WTC11 (cell line): ENCODE measurements at regions not wholly inside any gene's neighbourhood (a gene's known extent, or its start where the extent isn't known, plus 50 kb on each side); places are given as distances from the start of the nearest gene placed in this dataset.

Experiments
- ATAC-seq: fragments of 200-7000 bp; cut with Tn5 transposase; 2 replicates; pipeline ENCODE4 v1.10.0; 2021; ENCODE audit warnings: mild to moderate bottlenecking, moderate library complexity
- CTCF ChIA-PET: fragments of 300-600 bp; sonication (Branson Sonifier 250); formaldehyde crosslinking; loops from one replicate; lab custom pipeline; 2021; ENCODE audit warnings: antibody characterized with exemption; lab: Charles Lee
- POLR2A ChIA-PET: fragments of 350-600 bp; sonication (Branson Sonifier 250); formaldehyde crosslinking; loops from one replicate; lab custom pipeline; 2021; ENCODE audit warnings: antibody characterized with exemption; lab: Charles Lee
- DNase-seq: peaks from one replicate; pipeline ENCODE4 v3.0.0; 2021; ENCODE audit warnings: low spot score
- H3K27ac Mint-ChIP-seq: 2 replicates; pipeline ENCODE4 v1.8.0; 2021; ENCODE audit warnings: mixed read lengths
- H3K27me3 Mint-ChIP-seq: 2 replicates; pipeline ENCODE4 v1.8.0; 2021; ENCODE audit warnings: low read depth, mild to moderate bottlenecking, moderate library complexity, mixed read lengths
- H3K36me3 Mint-ChIP-seq: 2 replicates; pipeline ENCODE4 v1.8.0; 2021; ENCODE audit warnings: mixed read lengths
- H3K4me1 Mint-ChIP-seq: 2 replicates; pipeline ENCODE4 v1.8.0; 2022; ENCODE audit warnings: mixed read lengths
- H3K4me3 Mint-ChIP-seq: 2 replicates; pipeline ENCODE4 v1.8.0; 2021; ENCODE audit warnings: mild to moderate bottlenecking, moderate library complexity, mixed read lengths
- H3K9me3 Mint-ChIP-seq: 2 replicates; pipeline ENCODE4 v1.8.0; 2021; ENCODE audit warnings: mixed read lengths
- CTCF ChIP-seq: fragments of 200-600 bp; IDR thresholded peaks from 2 replicates; pipeline ENCODE4 v1.8.0; 2022; ENCODE audit warnings: antibody characterized with exemption
- E2F4 ChIP-seq: sonication (generic); formaldehyde crosslinking; IDR thresholded peaks from 2 replicates; pipeline ENCODE4 v1.8.1; 2022; ENCODE audit warnings: low read depth, mild to moderate bottlenecking, moderate library complexity, missing genetic modification reagents, borderline replicate concordance
- EMX1 ChIP-seq: fragments of 250-450 bp; sonication (Bioruptor Pico); IDR thresholded peaks from 2 replicates; pipeline ENCODE4 v1.8.0; 2021; ENCODE audit warnings: mild to moderate bottlenecking
- FOXP4 ChIP-seq: sonication (generic); formaldehyde crosslinking; IDR thresholded peaks from 2 replicates; pipeline ENCODE4 v1.8.0; 2022; ENCODE audit warnings: mild to moderate bottlenecking, missing genetic modification reagents
- HMGXB4 ChIP-seq: sonication (generic); formaldehyde crosslinking; IDR thresholded peaks from 2 replicates; pipeline ENCODE4 v1.8.1; 2023; ENCODE audit warnings: mild to moderate bottlenecking, moderate library complexity, missing genetic modification reagents
- IRF1 ChIP-seq: sonication (generic); formaldehyde crosslinking; IDR thresholded peaks from 2 replicates; pipeline ENCODE4 v1.8.0; 2023; ENCODE audit warnings: missing genetic modification reagents
- JAZF1 ChIP-seq: fragments of 250-450 bp; sonication (Bioruptor Pico); IDR thresholded peaks from 2 replicates; pipeline ENCODE4 v1.9.0; 2021; ENCODE audit warnings: moderate library complexity, mild to moderate bottlenecking, inconsistent platforms
- MLX ChIP-seq: sonication (generic); formaldehyde crosslinking; IDR thresholded peaks from 2 replicates; pipeline ENCODE4 v1.8.1; 2023; ENCODE audit warnings: mild to moderate bottlenecking, missing genetic modification reagents, moderate library complexity
- NR1H2 ChIP-seq: sonication (generic); formaldehyde crosslinking; IDR thresholded peaks from 2 replicates; pipeline ENCODE4 v1.9.0; 2021; ENCODE audit warnings: mild to moderate bottlenecking, moderate library complexity, missing genetic modification reagents
- NR2C2 ChIP-seq: sonication (generic); formaldehyde crosslinking; IDR thresholded peaks from 2 replicates; pipeline ENCODE4 v1.8.0; 2022; ENCODE audit warnings: mild to moderate bottlenecking, missing genetic modification reagents
- TP53 ChIP-seq: sonication (generic); formaldehyde crosslinking; IDR thresholded peaks from 2 replicates; pipeline ENCODE4 v1.8.1; 2023; ENCODE audit warnings: mild to moderate bottlenecking, missing genetic modification reagents
- ZBTB43 ChIP-seq: sonication (generic); formaldehyde crosslinking; IDR thresholded peaks from 2 replicates; pipeline ENCODE4 v1.8.1; 2023; ENCODE audit warnings: mild to moderate bottlenecking, missing genetic modification reagents
- ZNF263 ChIP-seq: sonication (generic); formaldehyde crosslinking; IDR thresholded peaks from 2 replicates; pipeline ENCODE4 v1.8.1; 2022; ENCODE audit warnings: low read depth, mild to moderate bottlenecking, moderate library complexity, missing genetic modification reagents
- ZNF281 ChIP-seq: sonication (generic); formaldehyde crosslinking; IDR thresholded peaks from 2 replicates; pipeline ENCODE4 v1.8.0; 2023; ENCODE audit warnings: mild to moderate bottlenecking, missing genetic modification reagents
- ZNF416 ChIP-seq: fragments of 250-450 bp; sonication (Bioruptor Pico); IDR thresholded peaks from 2 replicates; pipeline ENCODE4 v1.9.0; 2021; ENCODE audit warnings: mild to moderate bottlenecking, inconsistent platforms

GRCh38 chr13:76654263-76654662, 231.9 kb downstream of the KCTD12 start (continued):
- TF ChIP-seq TP53 (no peak), IRF1 (CRISPR knock-in tag) (no peak), ZNF281 (no peak), MLX (CRISPR knock-in tag) (no peak), ZNF263 (CRISPR knock-in tag) (no peak), ZNF416 (CRISPR knock-in tag) (no peak), E2F4 (CRISPR knock-in tag) (no peak), NR1H2 (CRISPR knock-in tag) (no peak)

- H3K27ac Mint-ChIP-seq, result no peak overlapping the region
- H3K4me1 Mint-ChIP-seq, result no peaks in the 10 kb centered on the region
- no peak overlapping the region for H3K4me3 Mint-ChIP-seq
- CTCF ChIA-PET, result no interaction called here
- DNase-seq (no peak), ATAC-seq (no peak)
- TF ChIP-seq CTCF, result no peak
- no peak for TF ChIP-seq EMX1 (CRISPR knock-in tag)
- no peak for TF ChIP-seq JAZF1 (CRISPR knock-in tag)
- no peaks in the 10 kb centered on the region for H3K27me3 Mint-ChIP-seq
- POLR2A ChIA-PET, result no interaction called here
- no peaks in the 10 kb centered on the region for H3K36me3 Mint-ChIP-seq
- no peaks in the 10 kb centered on the region for H3K9me3 Mint-ChIP-seq
These were observed 234.9 kb downstream of the KCTD12 start for GRCh38 chr13:76651286-76651685.

GRCh38 chr13:76647550-76647949, 238.7 kb downstream of the KCTD12 start:
- DNase-seq, result no peak
- H3K4me3 Mint-ChIP-seq, result no peak overlapping the region
- TF ChIP-seq NR2C2 (CRISPR knock-in tag) (no peak), FOXP4 (CRISPR knock-in tag) (no peak), HMGXB4 (CRISPR knock-in tag) (no peak), ZBTB43 (CRISPR knock-in tag) (no peak)
- no peaks in the 10 kb centered on the region for H3K36me3 Mint-ChIP-seq
- ChIA-PET POLR2A (no interaction called here), CTCF (no interaction called here)
- no peaks in the 10 kb centered on the region for H3K4me1 Mint-ChIP-seq
- no peak overlapping the region for H3K27ac Mint-ChIP-seq
- no peak for ATAC-seq
- no peaks in the 10 kb centered on the region for H3K9me3 Mint-ChIP-seq
- H3K27me3 Mint-ChIP-seq, result no peaks in the 10 kb centered on the region
